ENCODE measurements at regions not wholly inside any gene's neighbourhood (a gene's known extent, or its start where the extent isn't known, plus 50 kb on each side); places are given as distances from the start of the nearest gene placed in this dataset.

GRCh38 chr5:53327811-53328334 is 152.6 kb upstream of the FST start:
- Histone ChIP-seq H2AK5ac (ENCODE audit: low read length) (no peak overlapping the region), H3K4me1 (ENCODE audit: control insufficient read depth in 1 of 2, insufficient read depth in 2 of 2, low read length in 2 of 2) (peaks cover 4% of the 10 kb centered on the region in 2 experiments), H4K8ac (ENCODE audit: low read depth, low read length) (no peak overlapping the region), H2AFZ (ENCODE audit: insufficient read depth, low read length, poor library complexity) (no peak overlapping the region), H3K27ac (ENCODE audit: low read depth, low read length) (no peak overlapping the region), H3K18ac (ENCODE audit: low read length) (no peak overlapping the region), H3K9ac (ENCODE audit: low read length) (no peak overlapping the region), H3K79me2 (ENCODE audit: control insufficient read depth, insufficient read depth, low read length, poor library complexity) (no peaks in the 10 kb centered on the region), H3K14ac (ENCODE audit: low read length) (no peak overlapping the region), H3K36me3 (ENCODE audit: control insufficient read depth in 1 of 2, insufficient read depth in 2 of 2, low read length in 2 of 2) (no peaks in the 10 kb centered on the region), H3K23ac (ENCODE audit: low read length) (no peak overlapping the region), H3K4ac (ENCODE audit: low read depth, low read length) (no peak overlapping the region), H2BK120ac (ENCODE audit: insufficient read depth, low read length, poor library complexity) (no peak overlapping the region), H4K12ac (ENCODE audit: low read depth, low read length) (no peak overlapping the region), H3K4me3 (ENCODE audit: low read depth, low read length) (no peak overlapping the region), H3K9me3 (ENCODE audit: insufficient read depth, low read depth, low read length) (no peaks in the 10 kb centered on the region), H3K4me2 (ENCODE audit: low read length) (no peak overlapping the region), H2BK5ac (ENCODE audit: low read depth, low read length, poor library complexity) (no peak overlapping the region), H3K79me1 (ENCODE audit: low read length) (no peaks in the 10 kb centered on the region), H2BK12ac (ENCODE audit: low read length) (no peak overlapping the region), H4K91ac (ENCODE audit: low read depth, low read length) (no peak overlapping the region), H3K27me3 (ENCODE audit: insufficient read depth, low read length) (no peaks in the 10 kb centered on the region)
- WGBS (ENCODE audit: extremely low coverage, insufficient coverage, insufficient read length): no CpG with 5 or more reads among the region's 2 CpGs
- no peak for DNase-seq

DNA sequence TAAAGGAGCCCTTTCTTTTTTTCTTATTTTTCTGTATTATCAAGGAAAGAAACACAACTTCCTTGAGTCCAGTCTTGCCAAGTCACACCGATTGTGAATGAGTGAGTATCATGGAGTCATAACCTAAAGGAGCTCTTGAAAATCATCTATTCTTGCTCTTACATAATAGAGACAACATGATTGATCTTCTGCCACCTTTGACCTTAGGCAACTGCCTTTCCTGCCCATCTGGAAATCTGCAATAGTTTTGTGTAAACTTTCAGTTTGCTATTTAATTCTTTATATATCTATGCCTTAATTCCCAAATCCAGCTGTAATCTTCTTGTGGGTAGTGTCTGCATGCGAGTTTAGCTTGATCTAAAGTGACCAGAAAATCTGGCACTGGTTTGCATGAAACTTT is 149.9 kb upstream of the FST start:
- Histone ChIP-seq H2BK5ac (ENCODE audit: low read depth, low read length, poor library complexity) (no peak overlapping the region), H3K18ac (ENCODE audit: low read length) (no peak overlapping the region), H3K23ac (ENCODE audit: low read length) (no peak overlapping the region), H3K27ac (ENCODE audit: low read depth, low read length) (no peak overlapping the region), H3K79me2 (ENCODE audit: control insufficient read depth, insufficient read depth, low read length, poor library complexity) (no peaks in the 10 kb centered on the region), H2AK5ac (ENCODE audit: low read length) (no peak overlapping the region), H2BK12ac (ENCODE audit: low read length) (no peak overlapping the region), H3K4me3 (ENCODE audit: low read depth, low read length) (no peak overlapping the region), H3K36me3 (ENCODE audit: control insufficient read depth in 1 of 2, insufficient read depth in 2 of 2, low read length in 2 of 2) (no peaks in the 10 kb centered on the region), H2BK120ac (ENCODE audit: insufficient read depth, low read length, poor library complexity) (no peak overlapping the region), H3K4me2 (ENCODE audit: low read length) (no peak overlapping the region), H4K8ac (ENCODE audit: low read depth, low read length) (no peak overlapping the region), H3K27me3 (ENCODE audit: insufficient read depth, low read length) (no peaks in the 10 kb centered on the region), H3K79me1 (ENCODE audit: low read length) (no peaks in the 10 kb centered on the region), H2AFZ (ENCODE audit: insufficient read depth, low read length, poor library complexity) (no peak overlapping the region), H3K14ac (ENCODE audit: low read length) (no peak overlapping the region), H3K9ac (ENCODE audit: low read length) (no peak overlapping the region), H3K4ac (ENCODE audit: low read depth, low read length) (no peak overlapping the region), H3K4me1 (ENCODE audit: control insufficient read depth in 1 of 2, insufficient read depth in 2 of 2, low read length in 2 of 2) (no peaks in the 10 kb centered on the region), H4K91ac (ENCODE audit: low read depth, low read length) (no peak overlapping the region), H4K12ac (ENCODE audit: low read depth, low read length) (no peak overlapping the region), H3K9me3 (ENCODE audit: insufficient read depth, low read depth, low read length) (no peaks in the 10 kb centered on the region)
- no peak for DNase-seq
- no CpG with 5 or more reads among the region's 2 CpGs for WGBS (ENCODE audit: extremely low coverage, insufficient coverage, insufficient read length)

DNA sequence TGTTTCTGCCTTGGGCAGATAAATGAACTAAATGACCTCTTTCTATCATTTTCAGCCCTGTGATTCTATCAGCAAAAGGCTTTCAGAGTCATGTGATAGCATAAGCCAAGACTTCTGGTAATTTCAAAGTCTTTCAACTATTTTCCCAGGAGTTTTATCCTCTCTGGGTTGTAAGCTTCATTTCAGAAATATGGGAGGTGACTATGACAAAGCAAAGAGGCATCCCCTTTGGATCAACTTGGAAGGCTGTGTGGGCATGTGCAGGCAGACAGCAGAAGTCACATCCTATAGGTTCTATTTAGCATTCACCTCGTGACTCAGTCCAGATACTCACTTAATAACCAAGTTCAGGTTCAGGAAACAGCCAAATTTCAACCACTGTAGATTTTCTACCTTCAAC is 149.0 kb upstream of the FST start:
- H3K23ac ChIP-seq (ENCODE audit: low read length): no peak overlapping the region
- no peaks in the 10 kb centered on the region for H3K4me1 ChIP-seq (ENCODE audit: control insufficient read depth in 1 of 2, insufficient read depth in 2 of 2, low read length in 2 of 2)
- H3K79me1 ChIP-seq (ENCODE audit: low read length): no peaks in the 10 kb centered on the region
- H4K12ac ChIP-seq (ENCODE audit: low read depth, low read length): no peak overlapping the region
- no peak overlapping the region for H3K4me3 ChIP-seq (ENCODE audit: low read depth, low read length)
- H3K9me3 ChIP-seq (ENCODE audit: insufficient read depth, low read depth, low read length): no peaks in the 10 kb centered on the region
- H3K9ac ChIP-seq (ENCODE audit: low read length): no peak overlapping the region
- H2BK120ac ChIP-seq (ENCODE audit: insufficient read depth, low read length, poor library complexity): no peak overlapping the region
- no peaks in the 10 kb centered on the region for H3K27me3 ChIP-seq (ENCODE audit: insufficient read depth, low read length)
- no peak overlapping the region for H4K91ac ChIP-seq (ENCODE audit: low read depth, low read length)
- no peak overlapping the region for H2AFZ ChIP-seq (ENCODE audit: insufficient read depth, low read length, poor library complexity)
- H4K8ac ChIP-seq (ENCODE audit: low read depth, low read length): no peak overlapping the region
- no peak overlapping the region for H3K18ac ChIP-seq (ENCODE audit: low read length)
- no peak overlapping the region for H3K4me2 ChIP-seq (ENCODE audit: low read length)
- no peak overlapping the region for H3K27ac ChIP-seq (ENCODE audit: low read depth, low read length)
- H2AK5ac ChIP-seq (ENCODE audit: low read length): no peak overlapping the region
- no peaks in the 10 kb centered on the region for H3K36me3 ChIP-seq (ENCODE audit: control insufficient read depth in 1 of 2, insufficient read depth in 2 of 2, low read length in 2 of 2)
- H2BK12ac ChIP-seq (ENCODE audit: low read length): no peak overlapping the region
- H3K79me2 ChIP-seq (ENCODE audit: control insufficient read depth, insufficient read depth, low read length, poor library complexity): no peaks in the 10 kb centered on the region
- DNase-seq: no peak
- H3K14ac ChIP-seq (ENCODE audit: low read length): no peak overlapping the region
- no peak overlapping the region for H3K4ac ChIP-seq (ENCODE audit: low read depth, low read length)
- H2BK5ac ChIP-seq (ENCODE audit: low read depth, low read length, poor library complexity): no peak overlapping the region
- no CpG with 5 or more reads among the region's 1 CpG for WGBS (ENCODE audit: extremely low coverage, insufficient coverage, insufficient read length)

DNA sequence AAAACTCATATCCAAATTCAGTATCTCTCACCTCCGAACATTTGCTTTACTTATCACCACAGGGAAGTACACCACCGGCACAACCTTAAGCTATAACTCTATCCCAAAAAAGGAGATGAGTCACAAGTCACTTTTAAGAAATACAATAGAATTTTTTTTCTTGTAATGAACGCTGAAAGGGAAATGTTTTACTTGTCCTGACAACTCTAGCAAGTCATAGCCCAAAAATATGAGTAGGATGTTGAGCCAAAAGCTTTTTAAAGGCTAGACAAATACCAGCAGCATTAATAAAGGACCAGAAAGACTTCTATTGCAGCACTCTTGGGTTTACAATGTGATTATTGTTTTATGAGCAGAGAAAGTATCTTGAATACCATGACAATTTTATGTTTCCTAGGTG is 147.3 kb upstream of the FST start:
- Histone ChIP-seq H3K36me3 (ENCODE audit: control insufficient read depth in 1 of 2, insufficient read depth in 2 of 2, low read length in 2 of 2) (no peaks in the 10 kb centered on the region), H4K91ac (ENCODE audit: low read depth, low read length) (no peak overlapping the region), H3K14ac (ENCODE audit: low read length) (no peak overlapping the region), H3K9ac (ENCODE audit: low read length) (no peak overlapping the region), H2BK5ac (ENCODE audit: low read depth, low read length, poor library complexity) (no peak overlapping the region), H2BK120ac (ENCODE audit: insufficient read depth, low read length, poor library complexity) (no peak overlapping the region), H3K4me2 (ENCODE audit: low read length) (no peak overlapping the region), H3K23ac (ENCODE audit: low read length) (no peak overlapping the region), H3K27ac (ENCODE audit: low read depth, low read length) (no peak overlapping the region), H2AFZ (ENCODE audit: insufficient read depth, low read length, poor library complexity) (no peak overlapping the region), H2AK5ac (ENCODE audit: low read length) (no peak overlapping the region), H3K4me1 (ENCODE audit: control insufficient read depth in 1 of 2, insufficient read depth in 2 of 2, low read length in 2 of 2) (no peaks in the 10 kb centered on the region), H3K79me2 (ENCODE audit: control insufficient read depth, insufficient read depth, low read length, poor library complexity) (no peaks in the 10 kb centered on the region), H3K79me1 (ENCODE audit: low read length) (no peaks in the 10 kb centered on the region), H2BK12ac (ENCODE audit: low read length) (no peak overlapping the region), H3K4me3 (ENCODE audit: low read depth, low read length) (no peak overlapping the region), H3K18ac (ENCODE audit: low read length) (no peak overlapping the region), H3K27me3 (ENCODE audit: insufficient read depth, low read length) (no peaks in the 10 kb centered on the region), H3K9me3 (ENCODE audit: insufficient read depth, low read depth, low read length) (peaks cover 1% of the 10 kb centered on the region), H4K8ac (ENCODE audit: low read depth, low read length) (no peak overlapping the region), H3K4ac (ENCODE audit: low read depth, low read length) (no peak overlapping the region), H4K12ac (ENCODE audit: low read depth, low read length) (no peak overlapping the region)
- no peak for DNase-seq
- WGBS (ENCODE audit: extremely low coverage, insufficient coverage, insufficient read length): no CpG with 5 or more reads among the region's 3 CpGs

Data from trophoblast cell (in vitro differentiated cells and primary cell).